H1 (cell line): ENCODE measurements at regions not wholly inside any gene's neighbourhood (a gene's known extent, or its start where the extent isn't known, plus 50 kb on each side); places are given as distances from the start of the nearest gene placed in this dataset.

ENCODE experiments used
- JUN ChIP-seq: IDR thresholded peaks from 2 replicates; pipeline ENCODE4 v1.6.1; 2011; ENCODE audit warnings: low read depth, mild to moderate bottlenecking, improper control_type of control experiment, low read length

DNA sequence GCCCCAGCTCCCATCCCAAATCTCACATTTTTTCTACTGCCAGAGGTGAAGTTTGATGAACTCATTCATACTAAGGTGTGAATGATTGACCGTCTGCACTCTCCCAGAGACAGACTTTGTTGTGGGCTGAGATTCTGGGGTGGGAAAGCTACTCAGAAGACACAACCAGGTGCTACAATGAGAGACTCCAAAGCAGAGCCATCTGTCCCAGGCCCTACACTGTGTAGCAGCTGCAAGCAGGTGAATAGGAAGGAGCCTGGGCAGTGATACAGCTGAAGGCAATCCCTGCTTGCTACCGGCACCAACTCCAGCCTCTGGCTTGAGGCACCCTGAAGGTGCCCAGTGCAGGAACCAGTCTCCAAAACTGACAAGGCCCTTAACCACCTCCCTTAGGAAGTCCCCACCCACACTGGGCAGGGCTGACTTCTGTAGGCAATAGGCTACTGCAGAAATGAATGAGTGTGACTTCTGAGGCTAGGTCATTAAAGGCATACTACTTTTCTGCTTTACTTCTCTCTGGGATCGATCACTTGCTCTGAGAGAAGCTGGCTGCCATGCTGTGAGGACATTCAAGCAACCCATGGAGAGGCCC lies 79.7 kb upstream of the RUNX3 start (continued):
- TF ChIP-seq JUN = no peak
